Nephron progenitor cell (in vitro differentiated cells): ENCODE measurements at regions not wholly inside any gene's neighbourhood (a gene's known extent, or its start where the extent isn't known, plus 50 kb on each side); places are given as distances from the start of the nearest gene placed in this dataset.

ENCODE experiments used
- DNase-seq: peaks from one replicate; pipeline ENCODE4 v3.0.0; 2021
- H3K27ac Mint-ChIP-seq: 2 replicates; pipeline ENCODE4 v1.8.0; 2021; ENCODE audit warnings: mild to moderate bottlenecking, moderate library complexity, mixed read lengths
- H3K27me3 Mint-ChIP-seq: 2 replicates; pipeline ENCODE4 v1.8.0; 2021; ENCODE audit warnings: mild to moderate bottlenecking, low read depth, mixed read lengths; ENCODE audit not compliant: poor library complexity
- H3K36me3 Mint-ChIP-seq: 2 replicates; pipeline ENCODE4 v1.8.0; 2021; ENCODE audit warnings: low read depth, mixed read lengths
- H3K4me1 Mint-ChIP-seq: 2 replicates; pipeline ENCODE4 v1.8.0; 2021; ENCODE audit warnings: mixed read lengths
- H3K4me3 Mint-ChIP-seq: 2 replicates; pipeline ENCODE4 v1.8.0; 2021; ENCODE audit warnings: mild to moderate bottlenecking, moderate library complexity, mixed read lengths
- H3K9me3 Mint-ChIP-seq: 2 replicates; pipeline ENCODE4 v1.8.0; 2021; ENCODE audit warnings: mild to moderate bottlenecking, moderate library complexity, mixed read lengths
- CTCF ChIP-seq: fragments of 200-600 bp; sonication (generic); IDR thresholded peaks from 2 replicates; pipeline ENCODE4 v1.5.0; 2021; ENCODE audit warnings: antibody characterized with exemption

GRCh38 chr9:115531410-115532125 lies 413.6 kb upstream of the TNC start:
- DNase-seq = no peak
- Mint-ChIP-seq H3K4me3 (no peak overlapping the region), H3K4me1 (no peaks in the 10 kb centered on the region), H3K27ac (peak overlapping the region; percentile 3), H3K36me3 (no peaks in the 10 kb centered on the region), H3K27me3 (peaks cover 6% of the 10 kb centered on the region), H3K9me3 (peaks cover 4% of the 10 kb centered on the region)
- TF ChIP-seq CTCF = no peak

DNA sequence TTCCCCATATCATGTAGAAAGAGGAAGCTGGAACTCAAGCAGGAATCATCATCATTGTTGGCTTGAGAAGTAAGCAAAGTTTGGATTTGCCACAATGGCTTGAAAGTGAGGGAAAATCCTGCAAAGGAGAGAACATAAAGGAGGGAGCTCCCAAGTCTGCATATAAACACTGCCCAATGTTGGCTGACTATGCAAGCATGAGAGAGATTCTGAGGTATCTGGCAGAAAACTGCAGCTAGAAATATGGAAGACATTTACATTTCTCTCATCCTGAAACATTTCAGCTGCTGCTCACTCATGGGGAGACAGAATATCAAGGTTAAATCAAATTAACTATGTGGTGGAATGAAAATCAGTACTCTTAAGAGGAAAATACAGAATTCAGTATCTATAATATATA lies 415.6 kb upstream of the TNC start:
- H3K9me3 Mint-ChIP-seq = peaks cover 4% of the 10 kb centered on the region
- no peak overlapping the region for H3K4me3 Mint-ChIP-seq
- no peak overlapping the region for H3K27ac Mint-ChIP-seq
- no peaks in the 10 kb centered on the region for H3K4me1 Mint-ChIP-seq
- no peaks in the 10 kb centered on the region for H3K36me3 Mint-ChIP-seq
- DNase-seq = no peak
- TF ChIP-seq CTCF = no peak
- H3K27me3 Mint-ChIP-seq = peaks cover 6% of the 10 kb centered on the region

DNA sequence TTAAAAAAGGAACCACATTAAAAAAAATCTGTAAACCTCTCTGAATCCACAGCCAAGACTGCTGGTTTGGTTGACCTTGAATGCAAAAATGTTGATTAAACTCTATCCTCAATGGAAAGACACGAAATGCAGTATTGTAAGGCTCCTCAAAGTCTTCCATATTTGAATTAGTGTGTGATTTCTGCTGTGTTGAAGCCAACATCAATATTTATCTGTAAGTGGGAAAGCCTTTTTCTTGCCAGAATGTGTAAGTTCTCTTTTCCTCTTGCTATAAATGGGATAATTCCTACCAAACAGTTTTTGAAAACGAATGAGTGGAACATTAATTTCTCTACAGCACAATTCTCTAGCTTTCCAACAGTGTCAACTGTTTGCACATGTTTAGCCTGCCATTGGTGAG lies 422.1 kb upstream of the TNC start:
- no peaks in the 10 kb centered on the region for H3K4me1 Mint-ChIP-seq
- H3K4me3 Mint-ChIP-seq = no peak overlapping the region
- no peak for DNase-seq
- H3K9me3 Mint-ChIP-seq = no peaks in the 10 kb centered on the region
- no peaks in the 10 kb centered on the region for H3K27me3 Mint-ChIP-seq
- no peak overlapping the region for H3K27ac Mint-ChIP-seq
- no peak for TF ChIP-seq CTCF
- no peaks in the 10 kb centered on the region for H3K36me3 Mint-ChIP-seq

DNA sequence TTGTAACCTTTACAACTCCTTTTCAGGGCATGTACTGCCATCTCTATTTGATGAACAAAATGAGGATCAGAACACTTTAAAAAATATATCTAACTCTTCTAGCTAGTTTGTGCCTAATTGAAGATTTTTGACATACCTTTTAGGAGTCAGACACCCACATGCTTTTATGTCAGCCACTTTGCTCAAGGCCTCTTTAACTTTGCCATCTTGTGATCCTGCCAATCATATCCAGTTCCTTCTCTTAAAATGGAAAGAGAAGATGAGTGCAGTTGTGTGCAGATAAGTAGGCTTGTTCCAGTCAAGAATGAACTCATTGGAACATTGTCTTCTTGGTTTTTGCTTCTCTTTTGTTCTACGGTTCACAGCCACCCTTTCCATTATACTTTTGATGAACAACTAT lies 425.6 kb upstream of the TNC start:
- no peak for DNase-seq
- Mint-ChIP-seq H3K9me3 (no peaks in the 10 kb centered on the region), H3K4me1 (peaks cover 6% of the 10 kb centered on the region), H3K27ac (no peak overlapping the region), H3K27me3 (no peaks in the 10 kb centered on the region), H3K4me3 (no peak overlapping the region), H3K36me3 (no peaks in the 10 kb centered on the region)
- TF ChIP-seq CTCF = no peak

DNA sequence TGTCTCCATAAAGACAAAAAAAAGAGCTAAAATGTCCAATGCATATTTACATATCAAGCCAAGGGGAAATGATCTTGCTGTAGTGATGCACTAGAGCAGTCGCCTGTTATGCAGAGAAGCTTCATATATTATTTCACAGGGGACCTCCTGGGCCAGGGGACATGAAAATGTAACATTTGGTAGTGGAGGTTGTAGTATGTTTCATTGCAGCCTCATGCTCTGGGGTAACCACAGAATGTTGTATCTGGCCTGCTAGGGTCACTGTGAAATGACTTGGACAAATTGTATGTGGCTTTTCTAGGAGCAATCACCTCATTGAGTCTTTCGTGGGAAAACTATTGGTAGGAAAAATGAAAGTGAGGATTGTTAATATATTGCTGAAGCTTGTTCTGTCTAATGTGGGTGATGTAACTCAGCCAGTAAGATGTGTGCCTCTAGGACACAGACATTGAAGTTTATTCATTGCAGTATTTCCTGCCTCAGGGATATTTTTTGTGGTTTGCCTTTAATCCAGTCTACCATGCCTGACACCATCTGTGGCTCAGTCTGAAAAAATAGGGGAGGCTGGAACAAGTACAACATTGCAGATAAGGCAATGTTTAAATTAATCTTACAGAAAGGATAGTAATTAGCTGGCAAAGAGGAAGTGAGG lies 430.8 kb upstream of the TNC start:
- DNase-seq = no peak
- H3K27me3 Mint-ChIP-seq = peaks cover 4% of the 10 kb centered on the region
- no peak overlapping the region for H3K27ac Mint-ChIP-seq
- TF ChIP-seq CTCF = no peak
- no peak overlapping the region for H3K4me3 Mint-ChIP-seq
- H3K36me3 Mint-ChIP-seq = no peaks in the 10 kb centered on the region
- peaks cover 6% of the 10 kb centered on the region for H3K4me1 Mint-ChIP-seq
- no peaks in the 10 kb centered on the region for H3K9me3 Mint-ChIP-seq

DNA sequence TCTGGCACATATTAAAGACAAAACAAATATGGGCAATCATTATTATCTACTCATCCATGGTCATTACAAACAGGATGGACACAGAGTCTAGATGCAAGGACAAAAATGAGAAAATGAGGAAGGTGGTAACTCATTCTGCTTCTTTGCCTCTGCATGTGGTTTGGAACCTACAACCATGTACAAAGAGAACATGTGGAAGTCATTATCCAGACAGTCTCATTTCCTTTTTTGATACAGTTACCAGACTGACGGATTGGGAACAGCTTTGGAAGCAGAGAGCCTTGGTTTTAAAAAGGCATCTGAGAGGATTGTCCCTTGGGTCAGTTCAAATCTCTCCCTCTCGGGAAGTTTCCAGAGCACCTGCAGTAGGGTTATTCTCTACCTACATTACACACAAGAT lies 433.4 kb upstream of the TNC start:
- peaks cover 4% of the 10 kb centered on the region for H3K27me3 Mint-ChIP-seq
- DNase-seq = no peak

More for the DNA sequence above, 433.4 kb upstream of the TNC start:
- Mint-ChIP-seq H3K4me3 (no peak overlapping the region), H3K36me3 (no peaks in the 10 kb centered on the region), H3K4me1 (peaks cover 5% of the 10 kb centered on the region), H3K9me3 (peaks cover 19% of the 10 kb centered on the region), H3K27ac (no peak overlapping the region)
- no peak for TF ChIP-seq CTCF
